PC-3 (cell line): ENCODE measurements at regions not wholly inside any gene's neighbourhood (a gene's known extent, or its start where the extent isn't known, plus 50 kb on each side); places are given as distances from the start of the nearest gene placed in this dataset.

Experiments
- ATAC-seq: fragments of 200-7000 bp; cut with Tn5 transposase; 2 replicates; pipeline ENCODE4 v1.9.1; 2020; ENCODE audit warnings: mild to moderate bottlenecking, moderate library complexity
- BruUV-seq: library from RNA; stranded (reverse); fragments of 400-500 nt; replicated peaks from 2 replicates; lab custom pipeline; 2021; lab: Mats Ljungman, UMichigan
- CTCF ChIA-PET: fragments of 300-600 bp; sonication (Branson Sonifier 250); formaldehyde crosslinking; loops from one replicate; lab custom pipeline; 2022; ENCODE audit warnings: antibody characterized with exemption; lab: Charles Lee
- POLR2A ChIA-PET: fragments of 300-600 bp; sonication (Branson Sonifier 250); formaldehyde crosslinking; loops from one replicate; lab custom pipeline; 2022; ENCODE audit warnings: antibody characterized with exemption; ENCODE audit not compliant: unreplicated experiment; lab: Charles Lee
- DNase-seq: peaks from one replicate; pipeline ENCODE4 v3.0.0-alpha.2; 2015
- H2AFZ ChIP-seq: fragments of 300-600 bp; sonication (generic); 2 replicates; pipeline ENCODE4 v1.6.0; 2016; ENCODE audit warnings: antibody characterized with exemption, low read length
- H3F3A ChIP-seq: fragments of 300-600 bp; sonication (generic); one replicate; pipeline ENCODE4 v1.6.0; 2017; ENCODE audit warnings: antibody characterized with exemption, low read length, control low read depth, mild to moderate bottlenecking; ENCODE audit not compliant: unreplicated experiment
- H3K27ac ChIP-seq: fragments of 300-600 bp; sonication (generic); 2 replicates; pipeline ENCODE4 v1.5.1; 2016; ENCODE audit warnings: mild to moderate bottlenecking, low read length
- H3K27me3 ChIP-seq: fragments of 300-600 bp; sonication (generic); 2 replicates; pipeline ENCODE4 v1.6.1; 2016; ENCODE audit warnings: low read length, mixed read lengths
- H3K36me3 ChIP-seq: fragments of 300-600 bp; sonication (generic); 2 replicates; pipeline ENCODE4 v1.6.1; 2016; ENCODE audit warnings: low read depth, mixed run types, low read length, mixed read lengths
- H3K4me1 ChIP-seq: fragments of 300-600 bp; sonication (generic); 2 replicates; pipeline ENCODE4 v1.5.1; 2016; ENCODE audit warnings: low read length; ENCODE audit not compliant: insufficient read depth
- H3K4me2 ChIP-seq: fragments of 300-600 bp; sonication (generic); 2 replicates; pipeline ENCODE4 v1.6.0; 2016; ENCODE audit warnings: low read length
- H3K4me3 ChIP-seq: fragments of 300-600 bp; sonication (generic); 2 replicates; pipeline ENCODE4 v1.5.1; 2016; ENCODE audit warnings: mild to moderate bottlenecking, low read length, mixed read lengths
- H3K79me2 ChIP-seq: fragments of 300-600 bp; sonication (generic); 2 replicates; pipeline ENCODE4 v1.6.1; 2017; ENCODE audit warnings: low read length, mixed read lengths
- H3K9ac ChIP-seq: fragments of 300-600 bp; sonication (generic); 2 replicates; pipeline ENCODE4 v1.6.0; 2016; ENCODE audit warnings: mild to moderate bottlenecking, low read length
- H3K9me2 ChIP-seq: fragments of 300-600 bp; sonication (generic); replicated peaks from 2 replicates; pipeline ENCODE4 v1.6.1; 2016; ENCODE audit warnings: mixed run types, low read length, mixed read lengths
- H3K9me3 ChIP-seq: fragments of 300-600 bp; sonication (generic); 2 replicates; pipeline ENCODE4 v1.6.1; 2016; ENCODE audit warnings: low read length, mixed read lengths
- H4K20me1 ChIP-seq: fragments of 300-600 bp; sonication (generic); 2 replicates; pipeline ENCODE4 v1.6.1; 2016; ENCODE audit warnings: low read length, mixed read lengths
- CTCF ChIP-seq: fragments of 300-600 bp; sonication (generic); conservative IDR thresholded peaks from 2 replicates; pipeline ENCODE4 v1.5.1; 2017; ENCODE audit warnings: antibody characterized with exemption, low read depth, mild to moderate bottlenecking, low read length
- EZH2 ChIP-seq: fragments of 300-600 bp; sonication (generic); IDR thresholded peaks from one replicate; pipeline ENCODE4 v1.6.1; 2017; ENCODE audit warnings: antibody characterized with exemption, mild to moderate bottlenecking, low read length; ENCODE audit not compliant: unreplicated experiment
- EZH2phosphoT487 ChIP-seq: fragments of 300-600 bp; sonication (generic); IDR thresholded peaks from 2 replicates; pipeline ENCODE4 v1.6.1; 2018; ENCODE audit warnings: mild to moderate bottlenecking, antibody characterized with exemption, low read length, borderline replicate concordance
- intact Hi-C: fragments of 100-400 bp; cut with micrococcal nuclease; formaldehyde crosslinking; loops from 2 replicates; pipeline ENCODE4 v1.9.0; 2023

DNA sequence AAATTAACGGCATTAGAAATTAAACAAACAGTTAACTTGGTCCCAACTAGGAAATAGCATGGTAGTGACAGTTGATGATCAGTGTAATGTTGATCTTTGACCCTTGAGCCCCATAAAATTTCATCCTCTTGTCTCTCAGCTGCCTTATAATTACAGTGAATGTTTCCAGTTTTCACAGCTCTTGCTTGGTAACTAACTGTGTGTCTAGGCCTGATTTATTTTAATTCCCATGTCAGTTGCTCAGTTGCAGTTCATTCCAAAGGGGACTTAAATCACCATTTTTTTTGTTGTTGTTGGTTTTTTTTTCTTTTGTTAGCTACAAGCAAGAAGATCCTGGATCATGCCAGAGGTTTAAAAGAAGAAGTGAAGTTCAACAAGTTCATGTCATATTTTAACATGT, 1883.7 kb upstream of the FLRT2 start:
- no peak overlapping the region for H3K27ac ChIP-seq
- H3K4me2 ChIP-seq: no peak overlapping the region
- CTCF ChIA-PET: no interaction called here
- H3K4me3 ChIP-seq: no peak overlapping the region
- no peaks in the 10 kb centered on the region for H4K20me1 ChIP-seq
- no peaks in the 10 kb centered on the region for H3K9me2 ChIP-seq
- no peaks in the 10 kb centered on the region for H3K79me2 ChIP-seq
- H3K4me1 ChIP-seq: no peaks in the 10 kb centered on the region
- 0 out of 2 replicates have a peak, but pooled peaks cover 12% of the 10 kb centered on the region for H3K9me3 ChIP-seq
- POLR2A ChIA-PET: no interaction called here
- no peak overlapping the region for H2AFZ ChIP-seq
- H3K27me3 ChIP-seq: no peaks in the 10 kb centered on the region
- intact Hi-C loops: no loop called here
- DNase-seq (no peak), ATAC-seq (no peak)
- no peaks in the 10 kb centered on the region for H3F3A ChIP-seq
- no peak overlapping the region for H3K9ac ChIP-seq
- TF ChIP-seq EZH2 (no peak), EZH2phosphoT487 (no peak), CTCF (no peak)
- BruUV-seq: no TSS peak
- H3K36me3 ChIP-seq: no peaks in the 10 kb centered on the region

GRCh38 chr14:83660597-83660996, 1869.3 kb upstream of the FLRT2 start:
- no peak overlapping the region for H3K4me2 ChIP-seq
- no peaks in the 10 kb centered on the region for H4K20me1 ChIP-seq
- H3K4me1 ChIP-seq: no peaks in the 10 kb centered on the region
- ATAC-seq: no peak
- intact Hi-C loops: no loop called here
- no peak overlapping the region for H2AFZ ChIP-seq
- H3K27ac ChIP-seq: no peak overlapping the region
- DNase-seq: no peak
- H3K9me3 ChIP-seq: peaks cover 3% of the 10 kb centered on the region; the same call in 1 of the 2 replicates
- H3F3A ChIP-seq: no peaks in the 10 kb centered on the region
- H3K27me3 ChIP-seq: no peaks in the 10 kb centered on the region
- TF ChIP-seq EZH2phosphoT487: no peak
- no peak for TF ChIP-seq CTCF
- no peak for TF ChIP-seq EZH2
- no peaks in the 10 kb centered on the region for H3K36me3 ChIP-seq
- H3K9ac ChIP-seq: no peak overlapping the region
- ChIA-PET POLR2A (no interaction called here), CTCF (no interaction called here)
- no peak overlapping the region for H3K4me3 ChIP-seq
- no peaks in the 10 kb centered on the region for H3K79me2 ChIP-seq
- no TSS peak for BruUV-seq
- no peaks in the 10 kb centered on the region for H3K9me2 ChIP-seq

GRCh38 chr14:83664389-83664788, 1865.6 kb upstream of the FLRT2 start:
- ATAC-seq: no peak

More at GRCh38 chr14:83664389-83664788, 1865.6 kb upstream of the FLRT2 start:
- no TSS peak for BruUV-seq
- no peak overlapping the region for H2AFZ ChIP-seq
- POLR2A ChIA-PET: no interaction called here
- H3K36me3 ChIP-seq: no peaks in the 10 kb centered on the region
- H3K9me2 ChIP-seq: no peaks in the 10 kb centered on the region
- intact Hi-C loops: no loop called here
- DNase-seq: no peak
- no peaks in the 10 kb centered on the region for H3F3A ChIP-seq
- H3K4me2 ChIP-seq: no peak overlapping the region
- H3K4me3 ChIP-seq: no peak overlapping the region
- no peaks in the 10 kb centered on the region for H4K20me1 ChIP-seq
- CTCF ChIA-PET: no interaction called here
- no peaks in the 10 kb centered on the region for H3K27me3 ChIP-seq
- H3K9me3 ChIP-seq: 0 out of 2 replicates have a peak, but pooled peaks cover 4% of the 10 kb centered on the region
- TF ChIP-seq CTCF (no peak), EZH2 (no peak), EZH2phosphoT487 (no peak)
- H3K27ac ChIP-seq: no peak overlapping the region
- no peaks in the 10 kb centered on the region for H3K4me1 ChIP-seq
- no peaks in the 10 kb centered on the region for H3K79me2 ChIP-seq
- no peak overlapping the region for H3K9ac ChIP-seq
